ENCODE measurements at regions not wholly inside any gene's neighbourhood (a gene's known extent, or its start where the extent isn't known, plus 50 kb on each side); places are given as distances from the start of the nearest gene placed in this dataset.

- 0% methylated on average over 1 of the region's 3 CpGs for WGBS (ENCODE audit: insufficient coverage)
- H3K4me1 ChIP-seq (ENCODE audit: control insufficient read depth, insufficient read depth, low read length), result no peaks in the 10 kb centered on the region
- H3K4me3 ChIP-seq (ENCODE audit: low read depth, low read length), result no peak overlapping the region
- no peaks in the 10 kb centered on the region for H3K36me3 ChIP-seq (ENCODE audit: control insufficient read depth, insufficient read depth, low read length)
- no peak overlapping the region for H3K27ac ChIP-seq (ENCODE audit: low read depth, low read length)
- DNase-seq (ENCODE audit: low read depth in 4 of 6, low spot score in 6 of 6), result no peak
- H3K9me3 ChIP-seq (ENCODE audit: control insufficient read depth, insufficient read depth, low read length), result no peaks in the 10 kb centered on the region
- H3K27me3 ChIP-seq (ENCODE audit: control insufficient read depth, insufficient read depth, low read length), result no peaks in the 10 kb centered on the region
These were observed 862.3 kb upstream of the CITED2 start for GRCh38 chr6:140236732-140237131.

DNA sequence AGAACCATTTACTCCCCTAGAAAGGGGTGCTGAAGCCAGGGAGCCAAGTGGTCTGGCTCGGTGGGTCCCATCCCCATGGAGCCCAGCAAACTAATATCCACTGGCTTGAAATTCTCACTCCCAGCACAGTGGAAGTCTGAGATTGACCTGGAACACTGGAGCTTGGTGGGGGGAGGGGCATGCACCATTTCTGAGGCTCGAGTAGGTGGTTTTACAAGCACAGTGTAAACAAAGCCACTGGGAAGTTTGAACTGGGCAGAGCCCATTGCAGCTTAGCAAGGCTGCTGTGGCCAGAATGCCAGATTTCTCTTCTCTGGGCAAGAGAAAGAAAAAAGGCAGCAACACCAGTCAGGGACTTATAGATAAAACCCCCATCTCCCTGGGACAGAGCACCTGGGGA is 855.8 kb upstream of the CITED2 start:
- H3K9me3 ChIP-seq (ENCODE audit: control insufficient read depth, insufficient read depth, low read length), result no peaks in the 10 kb centered on the region
- no peak overlapping the region for H3K4me3 ChIP-seq (ENCODE audit: low read depth, low read length)
- no peak overlapping the region for H3K27ac ChIP-seq (ENCODE audit: low read depth, low read length)
- no peak for DNase-seq (ENCODE audit: low read depth in 4 of 6, low spot score in 6 of 6)
- no peaks in the 10 kb centered on the region for H3K27me3 ChIP-seq (ENCODE audit: control insufficient read depth, insufficient read depth, low read length)
- no peaks in the 10 kb centered on the region for H3K4me1 ChIP-seq (ENCODE audit: control insufficient read depth, insufficient read depth, low read length)
- no CpG with 5 or more reads among the region's 2 CpGs for WGBS (ENCODE audit: insufficient coverage)
- no peaks in the 10 kb centered on the region for H3K36me3 ChIP-seq (ENCODE audit: control insufficient read depth, insufficient read depth, low read length)

- no CpG with 5 or more reads among the region's 1 CpG for WGBS (ENCODE audit: insufficient coverage)
- H3K27ac ChIP-seq (ENCODE audit: low read depth, low read length), result no peak overlapping the region
- no peaks in the 10 kb centered on the region for H3K9me3 ChIP-seq (ENCODE audit: control insufficient read depth, insufficient read depth, low read length)
- no peak for DNase-seq (ENCODE audit: low read depth in 4 of 6, low spot score in 6 of 6)
- no peaks in the 10 kb centered on the region for H3K36me3 ChIP-seq (ENCODE audit: control insufficient read depth, insufficient read depth, low read length)
- H3K27me3 ChIP-seq (ENCODE audit: control insufficient read depth, insufficient read depth, low read length), result no peaks in the 10 kb centered on the region
- no peak overlapping the region for H3K4me3 ChIP-seq (ENCODE audit: low read depth, low read length)
- H3K4me1 ChIP-seq (ENCODE audit: control insufficient read depth, insufficient read depth, low read length), result no peaks in the 10 kb centered on the region
These were observed 854.0 kb upstream of the CITED2 start for GRCh38 chr6:140228491-140228890.

GRCh38 chr6:140226637-140227036 is 852.2 kb upstream of the CITED2 start:
- H3K4me1 ChIP-seq (ENCODE audit: control insufficient read depth, insufficient read depth, low read length), result no peaks in the 10 kb centered on the region
- H3K27me3 ChIP-seq (ENCODE audit: control insufficient read depth, insufficient read depth, low read length), result no peaks in the 10 kb centered on the region
- DNase-seq (ENCODE audit: low read depth in 4 of 6, low spot score in 6 of 6), result no peak
- no peaks in the 10 kb centered on the region for H3K9me3 ChIP-seq (ENCODE audit: control insufficient read depth, insufficient read depth, low read length)
- no peak overlapping the region for H3K4me3 ChIP-seq (ENCODE audit: low read depth, low read length)
- no peak overlapping the region for H3K27ac ChIP-seq (ENCODE audit: low read depth, low read length)
- H3K36me3 ChIP-seq (ENCODE audit: control insufficient read depth, insufficient read depth, low read length), result no peaks in the 10 kb centered on the region

DNA sequence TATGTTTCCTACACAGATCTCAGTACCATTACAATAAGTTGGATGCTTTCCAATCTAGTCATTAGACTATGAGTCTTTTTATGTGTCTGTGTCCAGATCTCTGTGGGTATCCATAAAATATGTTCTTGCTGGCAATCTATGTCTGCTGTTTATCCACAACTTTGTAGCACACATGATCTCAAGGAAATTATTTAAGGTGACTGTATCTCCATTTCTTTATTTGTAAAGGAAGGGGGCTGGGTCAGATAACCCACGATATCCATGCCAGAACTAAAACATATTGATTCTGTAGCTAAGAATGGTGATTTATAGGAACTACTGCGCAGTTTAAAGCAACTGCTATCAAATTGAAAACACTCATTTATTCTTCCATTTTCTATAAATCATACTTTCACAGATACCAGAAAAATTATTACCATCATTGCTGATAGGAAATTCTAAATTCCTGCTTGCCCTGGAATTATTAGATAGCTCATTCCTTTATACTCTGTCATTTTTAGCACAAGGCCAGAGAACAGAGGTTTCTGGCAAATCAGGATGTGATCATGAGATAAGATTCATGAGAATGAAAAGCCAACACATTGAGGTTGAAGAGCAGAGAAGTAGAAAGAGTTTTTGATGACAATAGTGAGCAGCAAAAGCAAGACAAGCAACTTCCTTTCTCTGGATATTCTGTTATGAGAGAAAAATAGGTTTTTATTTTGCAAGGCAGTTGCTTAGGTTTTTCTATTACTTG is 851.4 kb upstream of the CITED2 start:
- no peak for DNase-seq (ENCODE audit: low read depth in 4 of 6, low spot score in 6 of 6)
- Histone ChIP-seq H3K36me3 (ENCODE audit: control insufficient read depth, insufficient read depth, low read length) (no peaks in the 10 kb centered on the region), H3K4me3 (ENCODE audit: low read depth, low read length) (no peak overlapping the region), H3K9me3 (ENCODE audit: control insufficient read depth, insufficient read depth, low read length) (no peaks in the 10 kb centered on the region), H3K27ac (ENCODE audit: low read depth, low read length) (no peak overlapping the region), H3K4me1 (ENCODE audit: control insufficient read depth, insufficient read depth, low read length) (no peaks in the 10 kb centered on the region), H3K27me3 (ENCODE audit: control insufficient read depth, insufficient read depth, low read length) (no peaks in the 10 kb centered on the region)
- no CpG with 5 or more reads among the region's 2 CpGs for WGBS (ENCODE audit: insufficient coverage)

DNA sequence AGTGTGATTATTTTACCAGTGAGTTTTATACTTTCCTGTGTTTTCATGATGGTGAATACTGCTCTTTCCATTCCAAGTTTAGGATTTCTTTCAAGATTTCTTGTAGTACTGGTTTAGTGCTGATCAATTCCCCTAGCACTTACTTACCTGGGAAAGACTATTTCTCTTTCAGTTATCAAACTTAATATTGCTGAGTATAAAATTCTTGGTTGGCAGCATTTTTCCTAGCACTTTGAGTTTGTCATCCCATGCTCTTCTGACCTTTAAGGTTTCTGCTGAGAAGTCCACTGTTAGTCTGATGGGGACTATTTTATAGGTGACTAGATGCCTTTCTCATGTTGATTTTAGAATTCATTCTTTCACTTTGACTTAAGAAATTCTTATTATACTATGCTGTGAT is 842.8 kb upstream of the CITED2 start:
- no peak overlapping the region for H3K4me3 ChIP-seq (ENCODE audit: low read depth, low read length)
- no peaks in the 10 kb centered on the region for H3K4me1 ChIP-seq (ENCODE audit: control insufficient read depth, insufficient read depth, low read length)
- no peaks in the 10 kb centered on the region for H3K36me3 ChIP-seq (ENCODE audit: control insufficient read depth, insufficient read depth, low read length)
- no peaks in the 10 kb centered on the region for H3K27me3 ChIP-seq (ENCODE audit: control insufficient read depth, insufficient read depth, low read length)
- H3K27ac ChIP-seq (ENCODE audit: low read depth, low read length), result no peak overlapping the region
- peaks cover 3% of the 10 kb centered on the region for H3K9me3 ChIP-seq (ENCODE audit: control insufficient read depth, insufficient read depth, low read length)
- DNase-seq (ENCODE audit: low read depth in 4 of 6, low spot score in 6 of 6), result no peak

DNA sequence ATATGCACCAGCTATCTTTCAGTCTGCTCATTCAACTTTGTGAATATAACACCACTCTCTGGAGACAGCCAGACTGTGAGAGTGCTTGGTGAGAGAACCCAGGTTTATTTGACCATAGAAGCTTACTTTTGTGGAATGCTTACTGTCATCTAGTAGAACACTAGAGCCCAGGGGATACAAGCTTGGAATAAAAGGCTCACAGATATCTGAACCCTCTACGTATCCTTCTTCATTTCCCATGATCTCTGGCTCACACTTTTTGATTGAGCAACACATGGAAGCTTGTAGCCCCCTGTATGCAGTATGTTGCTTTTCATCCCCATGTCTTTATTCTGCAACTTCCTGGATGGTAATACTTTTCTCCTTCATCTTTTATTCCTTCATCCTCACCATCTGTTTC is 835.3 kb upstream of the CITED2 start:
- WGBS (ENCODE audit: insufficient coverage), result no CpG with 5 or more reads among the region's 1 CpG
- no peak for DNase-seq (ENCODE audit: low read depth in 4 of 6, low spot score in 6 of 6)
- Histone ChIP-seq H3K27ac (ENCODE audit: low read depth, low read length) (no peak overlapping the region), H3K27me3 (ENCODE audit: control insufficient read depth, insufficient read depth, low read length) (no peaks in the 10 kb centered on the region), H3K4me3 (ENCODE audit: low read depth, low read length) (no peak overlapping the region), H3K4me1 (ENCODE audit: control insufficient read depth, insufficient read depth, low read length) (no peaks in the 10 kb centered on the region), H3K9me3 (ENCODE audit: control insufficient read depth, insufficient read depth, low read length) (no peaks in the 10 kb centered on the region), H3K36me3 (ENCODE audit: control insufficient read depth, insufficient read depth, low read length) (no peaks in the 10 kb centered on the region)

GRCh38 chr6:140208286-140208685 is 833.8 kb upstream of the CITED2 start:
- no peaks in the 10 kb centered on the region for H3K9me3 ChIP-seq (ENCODE audit: control insufficient read depth, insufficient read depth, low read length)
- no CpG with 5 or more reads among the region's 5 CpGs for WGBS (ENCODE audit: insufficient coverage)
- H3K4me3 ChIP-seq (ENCODE audit: low read depth, low read length), result no peak overlapping the region
- no peaks in the 10 kb centered on the region for H3K36me3 ChIP-seq (ENCODE audit: control insufficient read depth, insufficient read depth, low read length)
- peak in 2 of 6 donors; percentile 40 to 64 for DNase-seq (ENCODE audit: low read depth in 4 of 6, low spot score in 6 of 6)
- H3K27ac ChIP-seq (ENCODE audit: low read depth, low read length), result no peak overlapping the region
- no peaks in the 10 kb centered on the region for H3K27me3 ChIP-seq (ENCODE audit: control insufficient read depth, insufficient read depth, low read length)
- no peaks in the 10 kb centered on the region for H3K4me1 ChIP-seq (ENCODE audit: control insufficient read depth, insufficient read depth, low read length)

DNA sequence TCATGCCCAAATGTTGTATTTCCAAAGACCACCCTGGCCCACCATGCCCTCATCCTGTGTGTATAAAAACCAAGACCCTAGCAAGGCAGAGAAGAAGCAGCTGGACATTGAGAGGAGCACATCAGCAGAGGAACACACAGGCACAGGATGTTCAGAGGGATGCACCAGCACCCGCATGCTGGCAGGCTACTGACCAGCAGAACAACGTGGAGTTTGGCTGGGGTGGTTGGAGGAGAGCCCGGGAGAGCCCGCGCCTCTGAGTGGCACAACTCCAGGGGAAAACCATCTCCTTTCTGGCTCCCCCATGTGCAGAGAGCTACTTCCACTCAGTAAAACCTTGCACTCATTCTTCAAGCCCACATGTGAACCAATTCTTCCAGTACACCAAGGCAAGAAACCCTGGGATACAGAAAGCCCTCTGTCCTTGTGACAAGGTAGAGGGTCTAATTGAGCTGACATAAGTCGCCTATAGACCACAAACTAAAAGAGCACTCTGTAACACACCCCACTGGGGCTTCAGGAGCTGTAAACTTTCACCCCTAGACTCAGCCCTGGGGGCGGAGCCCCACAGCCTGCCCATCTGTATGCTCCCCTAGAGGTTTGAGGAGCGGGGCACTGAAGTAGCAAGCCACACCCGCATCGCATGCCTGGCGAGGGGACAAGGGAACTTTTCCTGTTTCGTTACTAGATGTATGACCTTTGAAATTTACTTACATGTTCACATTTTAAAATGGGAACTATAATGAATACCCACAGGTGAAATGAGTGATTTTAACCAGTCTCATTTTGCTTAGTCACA is 831.5 kb upstream of the CITED2 start:
- H3K27ac ChIP-seq (ENCODE audit: low read depth, low read length), result no peak overlapping the region
- DNase-seq (ENCODE audit: low read depth in 4 of 6, low spot score in 6 of 6), result no peak
- no peak overlapping the region for H3K4me3 ChIP-seq (ENCODE audit: low read depth, low read length)
- no peaks in the 10 kb centered on the region for H3K4me1 ChIP-seq (ENCODE audit: control insufficient read depth, insufficient read depth, low read length)
- WGBS (ENCODE audit: insufficient coverage), result 97% methylated on average over 4 of the region's 12 CpGs
- no peaks in the 10 kb centered on the region for H3K27me3 ChIP-seq (ENCODE audit: control insufficient read depth, insufficient read depth, low read length)
- H3K9me3 ChIP-seq (ENCODE audit: control insufficient read depth, insufficient read depth, low read length), result no peaks in the 10 kb centered on the region
- no peaks in the 10 kb centered on the region for H3K36me3 ChIP-seq (ENCODE audit: control insufficient read depth, insufficient read depth, low read length)

- no peaks in the 10 kb centered on the region for H3K36me3 ChIP-seq (ENCODE audit: control insufficient read depth, insufficient read depth, low read length)
- H3K4me3 ChIP-seq (ENCODE audit: low read depth, low read length), result no peak overlapping the region
- H3K27me3 ChIP-seq (ENCODE audit: control insufficient read depth, insufficient read depth, low read length), result no peaks in the 10 kb centered on the region
- DNase-seq (ENCODE audit: low read depth in 4 of 6, low spot score in 6 of 6), result no peak
- no peaks in the 10 kb centered on the region for H3K9me3 ChIP-seq (ENCODE audit: control insufficient read depth, insufficient read depth, low read length)
- no peaks in the 10 kb centered on the region for H3K4me1 ChIP-seq (ENCODE audit: control insufficient read depth, insufficient read depth, low read length)
- H3K27ac ChIP-seq (ENCODE audit: low read depth, low read length), result no peak overlapping the region
These were observed 829.7 kb upstream of the CITED2 start for GRCh38 chr6:140204154-140204553.
